K562 (cell line): ENCODE measurements at regions not wholly inside any gene's neighbourhood (a gene's known extent, or its start where the extent isn't known, plus 50 kb on each side); places are given as distances from the start of the nearest gene placed in this dataset.
"Not testable (repeated sequence)": the region's sequence is repeated elsewhere in the genome, so short reads cannot be mapped to it uniquely, and the experiment has no call there.

ENCODE experiments used
- AFF4 ChIP-seq: sonication (generic); formaldehyde crosslinking; IDR thresholded peaks from 2 replicates; pipeline ENCODE4 v1.8.0; 2023; ENCODE audit warnings: mild to moderate bottlenecking, missing genetic modification reagents
- CTCF ChIP-seq, 3 experiments: IDR thresholded peaks in 2 of 3; conservative IDR thresholded peaks in 1 of 3; 2 replicates each; pipeline ENCODE4 v1.5.1; 2011 to 2012; ENCODE audit warnings: low read length in 3 of 3, mild to moderate bottlenecking in 3 of 3, control low read depth in 2 of 3, improper control_type of control experiment in 1 of 3, inconsistent platforms in 1 of 3, low read depth in 1 of 3, mixed read lengths in 1 of 3, moderate library complexity in 1 of 3; ENCODE audit not compliant: insufficient read depth in 2 of 3
- FUS ChIP-seq: fragments of 200-400 bp; formaldehyde crosslinking; optimal IDR thresholded peaks from 2 replicates; pipeline ENCODE3; 2017; ENCODE audit warnings: low read depth, low read length
- HOXB6 ChIP-seq: fragments of 250-450 bp; sonication (Bioruptor Pico); IDR thresholded peaks from 2 replicates; pipeline ENCODE4 v1.5.1; 2022; ENCODE audit warnings: mild to moderate bottlenecking, borderline replicate concordance
- KDM1A ChIP-seq, 2 experiments: fragments of 450-650 bp; IDR thresholded peaks; 2 replicates each; pipeline ENCODE4 v1.6.1; 2016; ENCODE audit warnings: mild to moderate bottlenecking in 2 of 2
- REST ChIP-seq, 2 experiments: fragments of 450-650 bp; formaldehyde crosslinking in 1 of 2; IDR thresholded peaks; 2 replicates each; pipeline versions ENCODE4 v1.4.0 to v1.6.1; 2014 to 2020; ENCODE audit warnings: mild to moderate bottlenecking in 2 of 2, borderline replicate concordance in 1 of 2, low read depth in 1 of 2
- SMARCA5 ChIP-seq: fragments of 450-650 bp; IDR thresholded peaks from 2 replicates; pipeline ENCODE4 v1.6.1; 2016
- ZNF76 ChIP-seq: fragments of 250-450 bp; sonication (Bioruptor Pico); IDR thresholded peaks from 2 replicates; pipeline ENCODE4 v1.4.0; 2020; ENCODE audit warnings: mild to moderate bottlenecking, moderate library complexity, borderline replicate concordance
- ZNF785 ChIP-seq: fragments of 250-450 bp; sonication (Bioruptor Pico); IDR thresholded peaks from 2 replicates; pipeline ENCODE4 v1.4.0; 2020; ENCODE audit warnings: mild to moderate bottlenecking

GRCh38 chr1:121556560-121556959 is 371.8 kb downstream of the SRGAP2C start:
- not testable (repeated sequence) for TF ChIP-seq AFF4; FUS; REST (IDR thresholded peaks at IDR 0.05; ENCODE audit: borderline replicate concordance); REST (CRISPR knock-in tag; IDR thresholded peaks at IDR 0.05; ENCODE audit: low read depth); HOXB6 (CRISPR knock-in tag); SMARCA5; ZNF76; KDM1A (IDR thresholded peaks at IDR 0.05); ZNF785 (CRISPR knock-in tag); CTCF (IDR thresholded peaks at IDR 0.05 in 2 of 3, conservative IDR thresholded peaks at IDR 0.05 in 1 of 3; ENCODE audit: insufficient read depth in 2 of 3, low read depth in 1 of 3, low read length in 3 of 3)
